Epidermal melanocyte (primary cell): ENCODE measurements at regions not wholly inside any gene's neighbourhood (a gene's known extent, or its start where the extent isn't known, plus 50 kb on each side); places are given as distances from the start of the nearest gene placed in this dataset.
A peak's percentile ranks its signal among the peaks of the same experiment; 100 is the strongest.

Source experiments
- DNase-seq: peaks from one replicate; pipeline ENCODE4 v3.0.0; 2011; ENCODE audit warnings: low spot score; ENCODE audit not compliant: insufficient read length

DNA sequence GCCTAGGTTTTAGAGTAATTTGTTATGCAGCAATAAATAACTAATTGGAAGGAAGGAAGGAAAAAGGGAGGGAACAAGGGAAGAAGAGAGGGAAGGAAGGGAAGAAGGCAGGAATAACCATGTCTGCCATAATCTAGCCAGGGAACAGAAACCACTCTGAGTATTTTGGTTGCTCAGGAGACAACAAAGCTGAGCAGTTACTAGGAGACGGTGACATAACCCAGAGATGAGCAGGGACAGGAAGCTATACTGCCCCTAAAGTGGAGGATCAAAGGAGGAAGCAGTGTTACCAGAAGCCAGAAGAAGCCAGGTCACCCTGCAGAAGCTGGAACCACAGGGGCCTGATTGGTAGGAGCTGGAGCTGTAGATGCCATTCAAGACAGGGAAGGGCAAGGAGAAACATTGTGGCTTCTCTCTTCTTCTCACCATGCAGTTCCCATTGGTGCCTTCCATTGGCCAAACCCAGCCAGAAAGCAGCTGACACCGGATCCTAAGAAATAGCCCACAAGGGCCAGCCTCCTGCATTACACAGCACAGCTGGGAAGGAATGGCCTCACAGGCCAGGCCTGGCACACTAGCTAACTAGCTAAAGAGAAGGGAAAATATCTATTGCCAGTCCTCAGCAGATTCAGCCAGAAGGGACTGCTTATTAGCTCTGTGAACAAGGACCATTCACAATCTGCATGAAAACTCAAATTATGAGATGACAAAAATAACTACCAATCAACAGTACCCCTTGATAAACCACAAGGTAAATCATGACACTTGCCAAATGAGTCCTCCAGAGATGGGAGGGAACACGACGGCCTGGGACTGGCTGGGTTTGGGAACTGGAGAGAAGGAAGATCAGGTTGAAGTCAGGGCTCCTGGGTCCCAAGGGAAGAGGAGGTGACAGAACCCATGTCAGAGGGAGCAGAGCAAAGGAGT lies 184.5 kb upstream of the NFE2L3 start:
- no peak for DNase-seq

DNA sequence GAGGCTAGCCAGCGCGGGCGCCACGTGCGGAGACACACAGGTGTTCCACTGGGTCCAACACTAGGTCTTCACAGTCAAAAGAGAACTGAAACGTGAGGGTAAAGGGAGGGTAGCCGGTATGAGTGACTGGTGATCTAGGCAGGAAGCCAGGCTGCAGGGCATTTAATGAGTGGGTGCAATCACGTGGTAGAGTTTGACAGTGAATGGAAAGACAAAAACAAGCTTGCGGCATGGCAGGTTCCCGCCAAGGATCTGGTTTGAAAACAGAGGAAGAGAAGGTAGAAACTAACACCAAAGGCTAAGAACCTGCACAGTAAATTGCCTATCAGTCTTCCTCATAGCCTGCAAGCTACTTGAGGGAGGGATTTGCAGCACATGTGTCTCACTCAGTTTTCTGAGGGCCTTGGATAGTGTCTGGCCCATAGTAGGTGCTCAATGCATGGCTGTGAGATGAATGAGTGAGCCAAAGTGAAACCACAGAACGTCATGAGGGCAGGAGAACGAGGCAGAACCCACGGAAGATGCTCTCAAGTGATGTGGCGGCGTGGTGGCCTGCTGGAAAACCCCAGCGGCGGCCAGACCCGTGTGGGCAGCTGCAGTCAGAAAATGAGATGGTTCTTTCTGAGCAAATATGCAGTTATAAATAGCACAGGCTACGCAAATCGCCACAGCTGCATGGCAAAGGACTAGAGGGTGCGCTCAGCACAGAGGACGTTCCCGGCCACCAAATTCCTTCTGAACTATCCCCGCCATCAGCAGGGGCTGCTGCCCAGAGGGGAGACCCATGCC lies 183.6 kb upstream of the NFE2L3 start:
- DNase-seq, result no peak

DNA sequence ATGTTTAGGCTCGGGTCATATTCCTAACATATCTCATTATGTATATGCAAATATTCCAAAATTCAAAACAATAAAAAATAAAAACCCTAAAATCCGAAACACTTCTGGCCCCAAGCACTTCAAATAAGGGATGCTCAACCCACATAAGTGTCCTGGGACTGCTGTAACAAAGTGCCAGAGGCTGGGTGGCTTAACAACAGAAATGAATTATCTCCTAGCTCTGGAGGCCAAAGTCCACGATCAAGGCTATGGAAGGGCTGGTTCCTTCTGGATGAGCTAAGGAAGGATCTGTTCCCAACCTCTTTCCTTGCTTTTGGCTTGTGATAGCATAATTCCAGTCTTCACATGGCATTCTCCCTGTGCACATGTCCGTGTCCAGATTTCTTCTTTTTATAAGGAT lies 181.6 kb upstream of the NFE2L3 start:
- DNase-seq, result no peak

- no peak for DNase-seq
Observed at GRCh38 chr7:25970911-25971310, 181.1 kb upstream of the NFE2L3 start.

- DNase-seq, result no peak
Observed at GRCh38 chr7:25976630-25977029, 175.4 kb upstream of the NFE2L3 start.

DNA sequence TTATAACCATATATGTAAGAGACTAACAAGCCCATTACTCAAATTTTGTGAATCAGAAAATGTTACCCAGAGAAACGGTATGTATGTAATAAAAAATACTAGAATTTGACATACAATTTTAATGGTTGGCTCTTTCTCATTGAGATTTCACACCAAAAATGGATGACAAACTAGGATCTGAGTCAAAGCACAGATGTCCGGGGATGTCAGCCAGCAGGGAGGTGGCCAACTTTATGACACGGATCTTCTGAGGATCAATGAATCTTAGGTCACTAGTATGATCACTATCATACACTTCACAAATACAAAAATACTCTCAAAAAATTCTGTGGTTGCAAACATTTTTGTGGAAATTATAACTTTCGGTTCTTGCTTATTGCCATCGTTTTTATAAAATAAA lies 173.5 kb upstream of the NFE2L3 start:
- DNase-seq, result no peak

- no peak for DNase-seq
Observed at GRCh38 chr7:25979605-25980004, 172.4 kb upstream of the NFE2L3 start.

DNA sequence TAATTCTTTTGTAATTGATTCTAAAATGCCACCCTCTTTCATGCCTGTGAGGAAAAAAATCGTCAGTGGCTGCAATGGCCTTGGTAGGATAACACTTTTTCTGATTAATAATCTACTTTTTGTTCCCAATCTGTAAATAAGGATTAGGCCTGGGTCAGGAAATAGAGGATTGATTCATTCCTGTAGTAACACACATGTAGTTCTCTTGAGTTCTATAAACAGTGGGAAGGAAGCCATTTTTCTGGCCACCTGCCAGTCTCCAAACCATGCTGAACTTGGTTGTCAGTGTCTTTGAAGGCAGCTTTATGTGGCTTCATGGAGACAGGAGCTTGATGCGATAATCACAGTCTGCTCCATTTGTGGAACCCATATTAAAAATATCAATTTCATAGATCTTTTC lies 169.3 kb upstream of the NFE2L3 start:
- DNase-seq, result no peak

DNA sequence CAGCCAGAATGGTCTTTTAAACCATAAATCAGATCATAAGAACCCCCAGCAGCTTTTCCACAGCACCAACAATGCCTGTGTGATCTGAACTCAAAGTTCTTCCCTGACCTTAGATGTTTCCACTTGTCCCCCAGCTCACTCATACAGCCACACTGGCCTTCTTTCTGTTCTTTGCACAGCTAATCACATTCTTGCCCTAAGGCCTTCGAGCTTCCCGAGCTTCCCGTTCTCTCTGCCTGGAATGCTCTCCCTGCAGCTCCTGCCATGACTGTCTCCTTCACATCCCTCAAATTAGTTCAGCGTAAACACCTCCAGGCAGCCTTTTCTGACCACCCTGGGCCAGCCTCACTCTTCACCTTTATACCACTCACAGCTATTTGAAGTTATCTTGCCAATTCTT lies 166.8 kb upstream of the NFE2L3 start:
- DNase-seq, result peak; percentile 45

DNA sequence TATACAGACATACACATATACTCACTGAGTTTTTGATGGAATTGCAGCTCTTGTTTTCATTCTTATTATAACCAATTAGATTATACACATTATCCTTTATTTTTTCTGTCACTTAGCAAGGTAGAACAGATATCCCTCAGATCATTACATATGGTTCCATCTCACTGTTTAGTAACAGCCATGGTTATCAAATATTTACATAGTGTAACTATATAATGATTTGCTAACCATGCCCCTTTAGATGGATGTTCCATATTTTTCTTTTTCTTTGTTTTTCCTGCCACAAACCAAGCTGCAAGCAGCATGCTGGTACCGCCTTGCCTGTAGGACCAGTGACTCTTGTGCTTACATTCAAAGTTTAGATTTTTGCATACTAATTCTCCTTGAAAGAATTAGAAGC lies 163.4 kb upstream of the NFE2L3 start:
- no peak for DNase-seq

DNA sequence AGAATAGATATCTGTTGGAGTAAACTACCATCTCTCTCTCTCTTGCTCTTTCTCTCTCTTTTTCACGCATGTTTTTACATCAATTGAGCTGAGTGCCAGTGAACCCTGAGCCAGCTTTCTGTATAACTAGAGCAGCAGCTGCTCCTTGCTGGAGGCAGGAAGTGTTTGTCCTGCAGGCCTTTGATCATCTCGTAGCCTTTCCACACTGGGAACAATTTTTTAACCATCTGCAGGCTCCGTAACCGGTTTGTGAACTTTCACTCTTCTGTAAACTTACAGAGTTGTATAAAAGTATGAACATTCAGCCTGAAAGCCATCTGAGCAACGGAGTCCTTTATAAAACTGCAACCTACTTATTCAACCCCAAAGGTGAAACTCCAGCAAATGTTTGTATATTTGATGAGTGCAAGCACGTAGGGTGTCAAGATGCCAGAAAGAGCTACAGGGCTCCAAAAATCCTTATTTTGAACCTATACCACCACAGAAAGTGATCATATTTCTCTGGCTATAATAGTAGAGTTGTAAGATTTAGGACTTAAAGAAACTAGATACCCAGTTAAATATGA lies 162.8 kb upstream of the NFE2L3 start:
- DNase-seq, result no peak

DNA sequence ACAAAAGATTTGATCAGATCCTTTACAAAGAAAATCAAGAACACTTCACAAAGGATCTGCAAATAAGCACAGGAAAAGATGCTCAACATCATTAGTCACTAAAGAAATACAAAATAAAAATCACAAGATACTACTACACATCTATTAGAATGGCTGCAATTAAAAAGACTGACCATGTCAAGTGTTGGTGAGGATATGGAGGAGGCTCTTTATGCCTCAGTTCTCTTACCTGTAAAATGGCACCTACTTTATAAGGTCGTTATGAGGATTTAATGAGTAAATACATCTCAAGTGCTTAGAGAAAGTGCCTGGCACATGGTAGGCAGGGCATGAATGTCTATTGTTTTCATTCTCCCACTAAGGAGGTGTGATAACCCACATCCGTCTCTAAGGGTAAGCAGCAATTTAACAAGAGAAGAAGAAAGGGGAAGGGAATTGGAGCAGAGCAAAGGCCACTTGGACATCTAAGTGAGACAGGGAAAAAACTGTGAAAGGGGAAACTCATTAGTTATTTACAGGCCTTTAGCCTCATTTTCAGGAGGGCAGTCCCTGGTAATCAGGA lies 157.5 kb upstream of the NFE2L3 start:
- no peak for DNase-seq

GRCh38 chr7:25995216-25995615 lies 156.8 kb upstream of the NFE2L3 start:
- no peak for DNase-seq

- no peak for DNase-seq
Observed at GRCh38 chr7:25996006-25996408, 156.0 kb upstream of the NFE2L3 start.

GRCh38 chr7:25998499-25998898 lies 153.5 kb upstream of the NFE2L3 start:
- DNase-seq, result no peak

DNA sequence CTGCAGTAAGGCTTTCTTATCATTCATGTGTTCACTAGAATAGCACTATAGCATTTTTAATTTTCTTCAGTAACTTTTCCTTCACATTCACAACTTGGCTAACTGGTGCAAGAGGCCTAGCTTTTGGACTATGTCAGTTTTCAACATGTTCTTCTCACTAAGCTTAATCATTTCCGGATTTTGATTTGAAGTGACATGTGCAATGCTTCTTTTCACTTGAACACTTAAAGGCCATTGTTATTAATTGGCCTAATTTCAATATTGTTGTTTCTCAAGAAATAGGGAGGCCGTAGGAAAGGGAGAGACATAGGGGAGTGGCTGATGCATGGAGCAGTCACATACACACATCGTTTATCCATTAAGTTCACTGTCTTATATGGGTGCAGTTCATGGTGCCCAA lies 151.2 kb upstream of the NFE2L3 start:
- DNase-seq, result no peak

- DNase-seq, result no peak
Observed at GRCh38 chr7:26001662-26002244, 150.2 kb upstream of the NFE2L3 start.

- DNase-seq, result no peak
Observed at GRCh38 chr7:26005683-26006410, 146.2 kb upstream of the NFE2L3 start.

- no peak for DNase-seq
Observed at GRCh38 chr7:26006426-26006825, 145.6 kb upstream of the NFE2L3 start.

DNA sequence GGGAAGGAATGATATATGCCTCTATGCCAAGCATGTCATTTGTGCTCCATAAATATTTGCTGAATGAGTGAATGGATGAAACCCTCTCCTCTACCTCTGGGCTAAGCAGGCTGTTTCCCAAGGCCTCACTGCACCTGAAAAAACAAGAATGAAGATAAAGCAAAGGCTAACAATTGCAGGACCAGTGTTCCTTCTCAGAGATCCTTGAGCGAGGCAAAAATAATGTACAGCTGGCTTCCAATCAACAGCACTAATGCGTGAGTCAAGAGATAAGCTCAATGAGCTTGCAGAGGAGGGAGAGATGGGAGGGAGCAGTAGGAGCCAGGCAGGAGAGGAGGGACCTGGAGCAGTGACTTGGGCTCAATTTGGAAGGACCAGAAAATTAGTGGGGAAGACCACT lies 144.5 kb upstream of the NFE2L3 start:
- no peak for DNase-seq

DNA sequence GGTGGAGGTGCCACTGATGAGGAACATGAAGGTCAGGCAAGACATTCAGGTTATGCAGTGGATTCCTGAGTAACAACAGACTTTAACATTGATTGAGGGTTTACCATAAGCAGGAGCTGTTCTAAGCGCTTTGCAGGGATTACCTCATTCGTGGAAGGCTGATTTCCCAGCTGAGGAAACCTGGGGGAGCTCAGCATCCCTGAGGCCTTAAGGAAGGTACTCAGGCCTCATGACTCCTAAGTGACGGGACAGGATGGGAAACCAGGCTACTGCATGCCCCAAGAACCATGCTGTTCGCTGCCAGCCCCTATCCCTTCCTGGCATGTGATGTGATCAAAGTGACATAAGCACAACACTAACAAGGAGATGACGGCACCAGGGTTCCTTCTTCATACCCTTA lies 143.6 kb upstream of the NFE2L3 start:
- DNase-seq, result no peak
